Hepatocyte (in vitro differentiated cells): ENCODE measurements at regions not wholly inside any gene's neighbourhood (a gene's known extent, or its start where the extent isn't known, plus 50 kb on each side); places are given as distances from the start of the nearest gene placed in this dataset.
A peak's percentile ranks its signal among the peaks of the same experiment; 100 is the strongest.
"Not testable (repeated sequence)": the region's sequence is repeated elsewhere in the genome, so short reads cannot be mapped to it uniquely, and the experiment has no call there.

ENCODE experiments used
- DNase-seq: peaks from one replicate; pipeline ENCODE4 v3.0.0-alpha.2; 2016; ENCODE audit warnings: low spot score
- H2AFZ ChIP-seq: fragments of 200-600 bp; sonication (generic); 2 replicates; pipeline ENCODE4 v1.6.0; 2016; ENCODE audit warnings: antibody characterized with exemption, mild to moderate bottlenecking
- H3K27ac ChIP-seq: fragments of 200-600 bp; sonication (generic); 2 replicates; pipeline ENCODE4 v1.5.1; 2016; ENCODE audit warnings: mild to moderate bottlenecking
- H3K27me3 ChIP-seq: fragments of 200-600 bp; sonication (generic); 2 replicates; pipeline ENCODE4 v1.6.1; 2016
- H3K36me3 ChIP-seq: fragments of 200-600 bp; sonication (generic); replicated peaks from 2 replicates; pipeline ENCODE4 v1.5.1; 2016; ENCODE audit warnings: low read depth; ENCODE audit not compliant: insufficient read depth
- H3K4me1 ChIP-seq: fragments of 200-600 bp; sonication (generic); 2 replicates; pipeline ENCODE4 v1.5.1; 2016; ENCODE audit warnings: mild to moderate bottlenecking, moderate library complexity; ENCODE audit not compliant: insufficient read depth
- H3K4me2 ChIP-seq: fragments of 200-600 bp; sonication (generic); 2 replicates; pipeline ENCODE4 v1.6.0; 2016
- H3K4me3 ChIP-seq: fragments of 200-600 bp; sonication (generic); 2 replicates; pipeline ENCODE4 v1.5.1; 2016; ENCODE audit warnings: mild to moderate bottlenecking
- H3K79me2 ChIP-seq: fragments of 200-600 bp; sonication (generic); 2 replicates; pipeline ENCODE4 v1.6.0; 2017; ENCODE audit warnings: mild to moderate bottlenecking
- H3K9me2 ChIP-seq: fragments of 200-600 bp; sonication (generic); replicated peaks from 2 replicates; pipeline ENCODE4 v1.6.0; 2017; ENCODE audit warnings: mild to moderate bottlenecking; ENCODE audit not compliant: insufficient read depth
- H3K9me3 ChIP-seq: fragments of 200-600 bp; sonication (generic); 2 replicates; pipeline ENCODE4 v1.5.1; 2016; ENCODE audit warnings: low read depth, mild to moderate bottlenecking
- H4K20me1 ChIP-seq: fragments of 200-600 bp; sonication (generic); 2 replicates; pipeline ENCODE4 v1.6.0; 2016; ENCODE audit warnings: mild to moderate bottlenecking; ENCODE audit not compliant: insufficient read depth, poor library complexity, severe bottlenecking
- CTCF ChIP-seq: fragments of 200-600 bp; sonication (generic); IDR thresholded peaks from 2 replicates; pipeline ENCODE4 v1.5.1; 2016; ENCODE audit warnings: antibody characterized with exemption, mild to moderate bottlenecking; ENCODE audit not compliant: poor library complexity
- EZH2 ChIP-seq: fragments of 200-600 bp; sonication (generic); IDR thresholded peaks from 2 replicates; pipeline ENCODE4 v1.6.1; 2016; ENCODE audit warnings: antibody characterized with exemption, mild to moderate bottlenecking, borderline replicate concordance
- WGBS: methylation state at CpG from one replicate; pipeline ENCODE4 v1.1.6; 2016; ENCODE audit warnings: low lambda C conversion rate; ENCODE audit errors: missing lambda C conversion rate; 5-methylcytosine and 5-hydroxymethylcytosine counted together

DNA sequence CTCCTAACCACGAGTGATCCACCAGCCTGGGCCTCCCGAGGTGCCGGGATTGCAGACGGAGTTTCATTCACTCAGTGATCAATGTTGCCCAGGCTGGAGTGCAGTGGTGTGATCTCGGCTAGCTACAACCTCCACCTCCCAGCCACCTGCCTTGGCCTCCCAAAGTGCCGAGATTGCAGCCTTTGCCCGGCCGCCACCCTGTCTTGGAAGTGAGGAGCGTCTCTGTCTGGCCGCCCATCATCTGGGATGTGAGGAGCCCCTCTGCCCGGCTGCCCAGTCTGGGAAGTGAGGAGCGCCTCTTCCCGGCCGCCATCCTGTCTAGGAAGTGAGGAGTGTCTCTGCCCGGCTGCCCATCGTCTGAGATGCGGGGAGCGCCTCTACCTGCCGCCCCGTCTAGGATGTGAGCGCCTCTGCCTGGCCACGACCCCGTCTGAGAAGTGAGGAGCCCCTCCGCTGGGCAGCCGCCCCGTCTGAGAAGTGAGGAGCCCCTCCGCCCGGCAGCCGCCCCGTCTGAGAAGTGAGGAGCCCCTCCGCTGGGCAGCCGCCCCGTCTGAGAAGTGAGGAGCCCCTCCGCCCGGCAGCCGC is 1184.3 kb downstream of the FOXD4L5 start:
- H3K9me3 ChIP-seq, H3K36me3 ChIP-seq, H3K9me2 ChIP-seq, H3K4me1 ChIP-seq, H2AFZ ChIP-seq, DNase-seq, H3K79me2 ChIP-seq, H3K27ac ChIP-seq, H3K4me3 ChIP-seq, H3K4me2 ChIP-seq, H4K20me1 ChIP-seq, H3K27me3 ChIP-seq: not testable (repeated sequence)
- 87% methylated on average over 23 of the region's 36 CpGs for WGBS

DNA sequence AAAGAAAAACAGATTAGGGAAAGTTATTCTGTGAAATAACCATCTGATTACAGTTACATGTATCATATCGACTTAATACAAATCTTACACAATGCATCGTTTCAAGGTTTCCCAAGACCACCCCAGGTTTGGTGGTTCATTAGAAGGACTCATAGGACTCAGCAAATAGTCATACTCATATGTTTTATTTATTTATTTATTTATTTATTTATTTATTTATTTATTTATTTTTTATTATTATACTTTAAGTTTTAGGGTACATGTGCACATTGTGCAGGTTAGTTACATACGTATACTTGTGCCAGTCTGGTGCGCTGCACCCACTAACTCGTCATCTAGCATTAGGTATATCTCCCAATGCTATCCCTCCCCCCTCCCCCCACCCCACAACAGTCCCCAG is 1199.0 kb downstream of the FOXD4L5 start:
- not testable (repeated sequence) for H3K27ac ChIP-seq, H3K36me3 ChIP-seq, H3K4me3 ChIP-seq, H3K27me3 ChIP-seq, H3K9me2 ChIP-seq, H3K4me1 ChIP-seq, DNase-seq, H4K20me1 ChIP-seq, H3K9me3 ChIP-seq, H3K79me2 ChIP-seq, H3K4me2 ChIP-seq, H2AFZ ChIP-seq
- 85% methylated on average over 5 of the region's 5 CpGs for WGBS

DNA sequence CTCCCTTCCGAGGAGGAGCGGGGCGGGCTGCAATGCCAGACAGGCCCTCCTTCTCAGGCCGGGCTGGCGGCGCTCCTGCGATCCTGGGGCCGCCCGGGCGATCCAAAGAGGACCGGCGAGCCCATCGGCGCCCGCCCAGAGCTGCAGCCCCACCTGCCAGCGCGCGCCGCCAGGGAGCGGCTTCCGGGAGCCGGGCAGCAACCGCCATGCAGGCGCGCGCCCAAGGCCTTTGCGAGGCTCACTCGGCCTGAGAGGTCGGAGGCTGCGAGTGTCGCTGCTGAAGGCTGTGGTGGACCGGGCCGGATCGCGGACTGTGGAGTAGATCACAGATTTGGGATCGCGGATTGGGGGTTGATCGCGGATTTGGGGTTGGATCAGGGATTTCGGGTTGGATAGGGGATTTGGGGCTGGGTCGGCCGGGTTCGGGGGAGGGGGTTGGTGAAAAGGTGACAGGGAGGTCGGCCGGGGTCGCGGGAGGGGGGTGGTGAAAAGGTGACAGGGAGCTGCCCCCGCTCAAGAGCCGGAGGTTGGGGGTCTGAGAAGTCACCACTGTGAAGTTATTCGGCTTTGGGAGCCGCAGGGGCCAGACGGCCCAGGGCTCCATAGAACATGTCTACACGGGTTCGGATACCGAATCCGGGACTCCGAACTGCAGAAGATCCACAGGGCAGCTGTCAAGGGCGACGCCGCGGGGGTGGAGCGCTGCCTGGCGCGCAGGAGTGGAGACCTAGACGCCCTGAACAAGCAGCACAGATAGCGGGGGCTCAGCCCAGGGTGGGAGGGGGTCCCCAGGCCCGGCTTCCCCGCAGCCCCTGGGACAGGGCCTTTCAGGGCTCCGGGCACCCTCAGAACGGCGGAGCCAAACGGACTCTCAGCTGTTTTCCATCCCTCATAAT is 1213.4 kb downstream of the FOXD4L5 start:
- 95% methylated on average over 47 of the region's 72 CpGs for WGBS
- H3K36me3 ChIP-seq, H3K4me3 ChIP-seq, H4K20me1 ChIP-seq, DNase-seq, H3K9me3 ChIP-seq, H2AFZ ChIP-seq, H3K4me2 ChIP-seq, H3K4me1 ChIP-seq, H3K79me2 ChIP-seq, H3K27ac ChIP-seq, H3K9me2 ChIP-seq, H3K27me3 ChIP-seq: not testable (repeated sequence)

DNA sequence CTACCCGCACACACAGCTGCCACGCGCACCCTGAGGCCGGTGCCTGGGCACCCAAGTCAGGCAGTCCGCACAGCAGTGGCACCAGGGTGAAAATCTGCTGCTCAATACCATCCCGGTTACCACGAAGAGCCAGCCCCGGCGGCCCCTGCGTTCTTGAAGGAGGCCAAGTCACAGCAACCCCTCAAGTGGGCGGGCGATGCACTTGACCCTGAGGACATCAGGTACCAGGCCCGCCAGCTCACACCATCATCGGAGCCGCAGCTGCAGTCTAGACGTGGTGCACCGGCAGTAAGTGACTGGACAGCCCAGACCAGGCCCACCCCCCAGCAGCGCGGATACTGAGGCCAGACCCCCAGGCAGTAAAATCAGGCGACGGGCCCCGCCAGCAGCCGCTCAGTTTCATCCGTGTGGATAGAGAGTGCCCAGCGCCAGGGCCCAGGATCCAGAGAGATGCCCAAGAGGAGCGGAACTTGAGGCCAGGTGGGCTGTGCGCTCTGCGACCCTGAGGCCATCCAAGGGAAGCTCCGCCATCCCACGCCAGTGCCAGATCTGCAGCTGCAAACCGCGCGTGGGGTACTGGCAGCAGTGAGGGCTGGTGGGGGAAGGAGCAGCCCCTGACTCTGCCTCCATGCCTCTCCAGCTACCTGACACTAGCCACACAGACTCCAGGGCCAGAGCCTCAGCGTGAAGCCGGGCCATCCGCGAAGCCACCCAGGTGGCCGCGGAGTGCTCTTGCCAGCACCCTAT is 1214.2 kb downstream of the FOXD4L5 start:
- not testable (repeated sequence) for H3K27ac ChIP-seq, H3K4me3 ChIP-seq, H3K9me3 ChIP-seq, H3K4me1 ChIP-seq, H2AFZ ChIP-seq, H3K4me2 ChIP-seq, H3K27me3 ChIP-seq, H4K20me1 ChIP-seq, H3K9me2 ChIP-seq, H3K36me3 ChIP-seq, H3K79me2 ChIP-seq
- 97% methylated on average over 39 of the region's 39 CpGs for WGBS
- DNase-seq = peak; percentile 2

- H3K36me3 ChIP-seq, H3K4me3 ChIP-seq, H3K9me2 ChIP-seq, DNase-seq, H3K27me3 ChIP-seq, H3K4me2 ChIP-seq, H3K79me2 ChIP-seq, H3K4me1 ChIP-seq, H3K9me3 ChIP-seq, H4K20me1 ChIP-seq, H2AFZ ChIP-seq, H3K27ac ChIP-seq: not testable (repeated sequence)
- WGBS = 90% methylated on average over 13 of the region's 13 CpGs
Observed at GRCh38 chr9:64070083-64070482, 1214.9 kb downstream of the FOXD4L5 start.

DNA sequence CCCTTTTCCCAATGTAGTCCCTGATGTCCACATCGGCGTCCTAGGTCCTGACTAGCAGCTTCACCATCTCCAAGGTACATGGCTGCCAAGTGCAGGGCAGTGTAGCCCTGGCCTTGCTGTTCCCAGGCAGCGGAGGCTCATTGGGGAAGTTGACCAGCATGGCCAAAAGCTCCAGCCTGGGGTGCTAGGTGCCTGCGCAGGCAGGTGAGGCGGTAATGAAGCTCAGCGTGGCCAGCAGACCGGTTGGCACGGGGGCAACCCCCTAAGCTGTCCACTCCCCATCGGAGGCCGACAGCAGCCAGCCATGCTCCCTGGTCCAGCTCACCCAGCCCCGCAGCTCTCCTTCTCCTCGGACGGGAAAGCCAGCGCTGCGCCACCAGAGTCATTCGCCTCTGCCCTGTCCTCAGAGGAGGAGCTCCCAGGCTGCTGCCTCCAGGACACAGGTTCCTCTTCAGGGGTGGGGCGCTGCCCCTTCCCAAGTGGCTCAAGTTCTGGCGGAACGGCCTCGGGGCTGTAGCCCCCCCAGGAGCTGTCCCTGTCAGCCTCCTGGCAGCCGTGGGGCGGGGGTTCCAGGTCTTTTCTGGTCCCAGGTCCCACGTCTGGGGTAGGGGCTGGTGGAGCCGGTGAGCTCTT is 1218.2 kb downstream of the FOXD4L5 start:
- H3K27ac ChIP-seq = no peak overlapping the region
- no peaks in the 10 kb centered on the region for H3K9me2 ChIP-seq
- no peaks in the 10 kb centered on the region for H3K36me3 ChIP-seq
- no peaks in the 10 kb centered on the region for H3K79me2 ChIP-seq
- no peak for TF ChIP-seq EZH2
- no peak for TF ChIP-seq CTCF
- H3K27me3 ChIP-seq = no peaks in the 10 kb centered on the region
- no peaks in the 10 kb centered on the region for H3K4me1 ChIP-seq
- no peak overlapping the region for H2AFZ ChIP-seq
- H4K20me1 ChIP-seq = no peaks in the 10 kb centered on the region
- DNase-seq = no peak
- no peak overlapping the region for H3K4me2 ChIP-seq
- 81% methylated on average over 23 of the region's 24 CpGs for whole genome bisulfite sequencing
- H3K9me3 ChIP-seq = no peaks in the 10 kb centered on the region
- no peak overlapping the region for H3K4me3 ChIP-seq
